Upper lobe of right lung (tissue), 1 donor: ENCODE measurements at regions not wholly inside any gene's neighbourhood (a gene's known extent, or its start where the extent isn't known, plus 50 kb on each side); places are given as distances from the start of the nearest gene placed in this dataset.

Experiments
- ATAC-seq: fragments of 200-7000 bp; cut with Tn5 transposase; one replicate; pipeline ENCODE4 v1.9.1; 2020; ENCODE audit warnings: mild to moderate bottlenecking, moderate library complexity
- DNase-seq: peaks from one replicate; pipeline ENCODE4 v3.0.0-alpha.2; 2020
- H3K27ac ChIP-seq: fragments of 200-600 bp; one replicate; pipeline ENCODE4 v1.8.0; 2022
- H3K27me3 ChIP-seq: fragments of 200-600 bp; one replicate; pipeline ENCODE4 v1.8.0; 2022; ENCODE audit warnings: mild to moderate bottlenecking
- H3K36me3 ChIP-seq: fragments of 200-600 bp; one replicate; pipeline ENCODE4 v1.8.0; 2022
- H3K4me1 ChIP-seq: fragments of 200-600 bp; one replicate; pipeline ENCODE4 v1.8.0; 2022
- H3K4me3 ChIP-seq: fragments of 200-600 bp; one replicate; pipeline ENCODE4 v1.8.0; 2022; ENCODE audit warnings: mild to moderate bottlenecking
- H3K9me3 ChIP-seq: fragments of 200-600 bp; one replicate; pipeline ENCODE4 v1.8.0; 2022
- intact Hi-C: fragments of 100-400 bp; cut with DNase I; formaldehyde crosslinking; loops from one replicate; pipeline ENCODE4 v1.11.0; 2022
- TF ChIP-seq, protein P1 (sequence below): fragments of 200-600 bp; IDR thresholded peaks from one replicate; pipeline ENCODE4 v1.8.0; 2022; ENCODE audit warnings: antibody characterized with exemption
- donor health status: DM: no; HTN: yes; CAD: no; lungs with severe emphysema.

DNA sequence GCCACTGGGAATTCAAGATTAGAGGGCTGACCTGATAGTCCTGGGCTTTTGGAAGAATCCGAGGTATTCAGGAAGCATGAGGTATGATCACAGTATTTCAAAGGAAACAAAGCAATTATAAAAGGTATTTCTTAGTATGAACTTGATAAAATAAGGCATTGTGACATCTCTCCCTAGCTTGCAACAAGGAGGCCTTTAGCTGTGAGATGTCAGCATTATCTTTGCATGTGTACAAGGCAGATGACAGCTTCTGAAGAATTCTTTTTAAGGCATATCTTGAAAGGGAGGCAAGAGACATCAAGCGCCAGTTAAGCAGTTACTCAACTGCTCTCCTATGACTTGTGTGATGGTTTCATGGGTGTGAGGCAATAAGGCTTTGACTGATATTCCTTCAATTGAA is 1123.7 kb downstream of the PLA2G4A start:
- no peak for DNase-seq
- no peaks in the 10 kb centered on the region for H3K27me3 ChIP-seq
- no peaks in the 10 kb centered on the region for H3K36me3 ChIP-seq
- no peak overlapping the region for H3K27ac ChIP-seq
- H3K4me1 ChIP-seq = no peaks in the 10 kb centered on the region
- no peak for ATAC-seq
- TF ChIP-seq, protein P1, sequence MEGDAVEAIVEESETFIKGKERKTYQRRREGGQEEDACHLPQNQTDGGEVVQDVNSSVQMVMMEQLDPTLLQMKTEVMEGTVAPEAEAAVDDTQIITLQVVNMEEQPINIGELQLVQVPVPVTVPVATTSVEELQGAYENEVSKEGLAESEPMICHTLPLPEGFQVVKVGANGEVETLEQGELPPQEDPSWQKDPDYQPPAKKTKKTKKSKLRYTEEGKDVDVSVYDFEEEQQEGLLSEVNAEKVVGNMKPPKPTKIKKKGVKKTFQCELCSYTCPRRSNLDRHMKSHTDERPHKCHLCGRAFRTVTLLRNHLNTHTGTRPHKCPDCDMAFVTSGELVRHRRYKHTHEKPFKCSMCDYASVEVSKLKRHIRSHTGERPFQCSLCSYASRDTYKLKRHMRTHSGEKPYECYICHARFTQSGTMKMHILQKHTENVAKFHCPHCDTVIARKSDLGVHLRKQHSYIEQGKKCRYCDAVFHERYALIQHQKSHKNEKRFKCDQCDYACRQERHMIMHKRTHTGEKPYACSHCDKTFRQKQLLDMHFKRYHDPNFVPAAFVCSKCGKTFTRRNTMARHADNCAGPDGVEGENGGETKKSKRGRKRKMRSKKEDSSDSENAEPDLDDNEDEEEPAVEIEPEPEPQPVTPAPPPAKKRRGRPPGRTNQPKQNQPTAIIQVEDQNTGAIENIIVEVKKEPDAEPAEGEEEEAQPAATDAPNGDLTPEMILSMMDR = no peak
- H3K4me3 ChIP-seq = no peak overlapping the region
- peaks cover 12% of the 10 kb centered on the region for H3K9me3 ChIP-seq
- intact Hi-C loops = no loop called here

DNA sequence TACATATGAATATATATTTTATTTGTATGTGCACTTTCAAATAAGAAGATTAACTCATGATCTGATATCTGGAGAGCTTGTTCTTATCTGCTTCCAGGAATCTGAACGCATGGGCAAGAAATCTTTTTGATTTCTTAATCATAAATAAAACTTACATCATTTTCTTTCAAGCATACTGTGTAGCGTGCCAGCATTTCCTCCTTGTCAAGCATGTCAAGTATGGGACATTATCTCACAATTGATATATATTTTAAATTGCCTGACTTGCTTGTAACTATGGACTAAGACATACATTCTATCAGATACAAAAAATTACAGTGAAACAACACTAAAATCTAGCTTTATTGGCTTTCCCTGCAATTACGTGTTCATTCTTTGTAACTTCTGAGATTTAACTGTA is 1128.2 kb downstream of the PLA2G4A start:
- ATAC-seq (no peak), DNase-seq (no peak)
- no peak overlapping the region for H3K27ac ChIP-seq
- no peaks in the 10 kb centered on the region for H3K4me1 ChIP-seq
- intact Hi-C loops = no loop called here
- H3K36me3 ChIP-seq = no peaks in the 10 kb centered on the region
- TF ChIP-seq, protein P1 = no peak
- H3K9me3 ChIP-seq = peaks cover 7% of the 10 kb centered on the region
- no peak overlapping the region for H3K4me3 ChIP-seq
- no peaks in the 10 kb centered on the region for H3K27me3 ChIP-seq

DNA sequence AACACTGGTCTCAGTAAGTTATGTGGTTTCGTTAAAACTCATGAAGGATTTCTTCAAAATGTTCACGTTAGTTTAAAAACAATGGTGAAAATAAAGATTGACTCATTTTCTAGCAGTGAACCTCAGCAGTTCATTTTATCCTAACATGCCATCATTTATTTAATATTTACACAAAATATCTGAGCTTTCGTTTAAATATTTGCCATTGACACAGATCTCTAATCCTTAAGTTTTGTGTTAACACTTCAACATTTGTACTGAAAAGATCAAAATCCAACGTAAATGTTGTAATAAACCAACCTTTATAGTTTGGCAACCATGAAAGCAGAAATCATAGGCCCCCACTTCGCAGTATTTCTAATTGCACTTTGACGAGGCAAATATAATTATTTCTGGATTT is 1129.5 kb downstream of the PLA2G4A start:
- Histone ChIP-seq H3K9me3 (no peaks in the 10 kb centered on the region), H3K27me3 (no peaks in the 10 kb centered on the region), H3K27ac (no peak overlapping the region), H3K4me1 (no peaks in the 10 kb centered on the region), H3K36me3 (no peaks in the 10 kb centered on the region), H3K4me3 (no peak overlapping the region)
- intact Hi-C loops = no loop called here
- ATAC-seq (no peak), DNase-seq (no peak)
- TF ChIP-seq, protein P1 = no peak

DNA sequence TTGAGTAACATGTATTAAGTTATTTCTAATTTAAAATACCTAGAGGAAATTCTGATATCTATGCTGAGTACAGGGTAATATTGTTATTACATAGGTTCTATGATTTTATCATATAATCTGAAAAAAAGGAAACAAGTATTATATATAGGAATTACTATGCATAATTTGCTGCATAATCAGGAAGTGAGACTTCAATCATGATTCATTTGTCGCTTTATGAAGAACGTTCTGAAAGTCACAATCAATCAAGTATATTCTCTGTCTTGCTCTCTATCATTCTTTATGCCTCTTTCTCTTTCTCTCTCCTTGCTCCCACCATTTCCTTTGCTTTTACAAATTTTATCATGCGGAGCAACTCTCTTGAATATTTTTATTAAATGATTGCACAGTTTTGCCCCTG is 1130.3 kb downstream of the PLA2G4A start:
- intact Hi-C loops = no loop called here
- no peak for ATAC-seq
- DNase-seq = no peak
- Histone ChIP-seq H3K27ac (no peak overlapping the region), H3K4me1 (no peaks in the 10 kb centered on the region), H3K27me3 (no peaks in the 10 kb centered on the region), H3K36me3 (no peaks in the 10 kb centered on the region), H3K4me3 (no peak overlapping the region), H3K9me3 (no peaks in the 10 kb centered on the region)
- TF ChIP-seq, protein P1 = no peak

DNA sequence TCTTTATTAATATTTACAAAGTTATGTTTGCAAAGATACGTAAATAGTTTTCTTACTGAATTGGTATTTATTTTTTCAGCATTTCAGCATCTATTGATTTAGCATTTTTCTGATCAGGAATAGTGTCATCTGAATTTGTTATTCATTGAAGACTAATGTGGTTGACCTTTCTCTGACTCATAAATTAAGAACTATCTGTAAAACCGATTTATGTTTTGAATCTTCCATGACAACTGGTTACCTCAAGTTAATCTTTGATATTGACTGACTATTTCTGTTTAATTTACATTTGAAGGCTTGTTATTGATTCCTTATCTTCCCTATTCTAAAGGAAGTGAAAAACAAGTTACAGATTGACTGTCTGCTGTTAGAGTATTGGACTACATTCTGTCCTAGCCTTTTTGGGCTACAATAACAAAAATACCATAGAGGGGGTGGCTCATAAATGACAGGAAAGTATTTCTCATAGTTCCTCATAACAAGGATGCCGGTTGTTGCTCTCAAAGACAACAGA is 1131.4 kb downstream of the PLA2G4A start:
- no peaks in the 10 kb centered on the region for H3K9me3 ChIP-seq
- H3K4me3 ChIP-seq = no peak overlapping the region
- H3K36me3 ChIP-seq = no peaks in the 10 kb centered on the region
- no peak for DNase-seq
- ATAC-seq = no peak
- TF ChIP-seq, protein P1 = no peak
- no peak overlapping the region for H3K27ac ChIP-seq
- no peaks in the 10 kb centered on the region for H3K27me3 ChIP-seq
- intact Hi-C loops = no loop called here
- no peaks in the 10 kb centered on the region for H3K4me1 ChIP-seq

DNA sequence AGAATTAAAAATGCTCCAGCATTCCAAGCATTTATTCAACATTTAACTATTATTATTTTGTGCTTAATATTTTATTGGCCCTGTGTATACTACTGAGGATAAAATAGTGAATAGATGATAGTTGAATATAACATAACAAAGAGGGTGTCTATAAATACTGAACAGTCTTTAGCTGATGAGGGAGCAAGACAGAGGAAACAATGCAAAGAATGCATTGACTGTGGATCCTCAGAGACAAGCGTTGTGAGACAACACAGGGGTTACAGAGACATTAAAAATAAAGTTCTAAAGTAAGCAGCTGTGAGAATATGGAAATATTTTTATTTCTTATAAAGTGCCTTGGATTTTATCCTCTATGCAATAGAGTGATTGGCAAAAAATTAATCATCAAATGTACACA is 1133.1 kb downstream of the PLA2G4A start:
- no peaks in the 10 kb centered on the region for H3K36me3 ChIP-seq
- TF ChIP-seq, protein P1 = no peak
- H3K4me3 ChIP-seq = no peak overlapping the region
- ATAC-seq (no peak), DNase-seq (no peak)
- no peak overlapping the region for H3K27ac ChIP-seq
- no peaks in the 10 kb centered on the region for H3K4me1 ChIP-seq
- intact Hi-C loops = no loop called here
- no peaks in the 10 kb centered on the region for H3K9me3 ChIP-seq
- no peaks in the 10 kb centered on the region for H3K27me3 ChIP-seq
